IPS-18a (cell line): ENCODE measurements at regions not wholly inside any gene's neighbourhood (a gene's known extent, or its start where the extent isn't known, plus 50 kb on each side); places are given as distances from the start of the nearest gene placed in this dataset.

Source experiments
- H3K27ac ChIP-seq: one replicate; pipeline ENCODE4 v1.5.1; 2013; ENCODE audit warnings: low read length
- H3K27me3 ChIP-seq: one replicate; pipeline ENCODE4 v1.6.1; 2013; ENCODE audit warnings: mild to moderate bottlenecking, low read length; ENCODE audit not compliant: control insufficient read depth, insufficient read depth
- H3K36me3 ChIP-seq: one replicate; pipeline ENCODE4 v1.6.1; 2013; ENCODE audit warnings: low read depth, low read length; ENCODE audit not compliant: control insufficient read depth
- H3K4me1 ChIP-seq: one replicate; pipeline ENCODE4 v1.6.1; 2013; ENCODE audit warnings: low read depth, low read length; ENCODE audit not compliant: control insufficient read depth
- H3K4me3 ChIP-seq: one replicate; pipeline ENCODE4 v1.5.1; 2013; ENCODE audit warnings: low read length
- H3K9ac ChIP-seq: one replicate; pipeline ENCODE4 v1.6.1; 2013; ENCODE audit warnings: mild to moderate bottlenecking, low read length, moderate library complexity
- H3K9me3 ChIP-seq: one replicate; pipeline ENCODE4 v1.6.1; 2013; ENCODE audit warnings: low read depth, low read length; ENCODE audit not compliant: control insufficient read depth

- Histone ChIP-seq H3K9me3 (no peaks in the 10 kb centered on the region), H3K4me1 (no peaks in the 10 kb centered on the region), H3K27ac (no peak overlapping the region), H3K27me3 (no peaks in the 10 kb centered on the region), H3K4me3 (no peak overlapping the region), H3K9ac (no peak overlapping the region), H3K36me3 (no peaks in the 10 kb centered on the region)
Measured at GRCh38 chr13:23947893-23948292, 50.6 kb upstream of the C1QTNF9B start.

GRCh38 chr13:23949200-23949599, 51.9 kb upstream of the C1QTNF9B start:
- Histone ChIP-seq H3K27me3 (no peaks in the 10 kb centered on the region), H3K9ac (no peak overlapping the region), H3K27ac (no peak overlapping the region), H3K36me3 (no peaks in the 10 kb centered on the region), H3K4me1 (no peaks in the 10 kb centered on the region), H3K9me3 (no peaks in the 10 kb centered on the region), H3K4me3 (no peak overlapping the region)

DNA sequence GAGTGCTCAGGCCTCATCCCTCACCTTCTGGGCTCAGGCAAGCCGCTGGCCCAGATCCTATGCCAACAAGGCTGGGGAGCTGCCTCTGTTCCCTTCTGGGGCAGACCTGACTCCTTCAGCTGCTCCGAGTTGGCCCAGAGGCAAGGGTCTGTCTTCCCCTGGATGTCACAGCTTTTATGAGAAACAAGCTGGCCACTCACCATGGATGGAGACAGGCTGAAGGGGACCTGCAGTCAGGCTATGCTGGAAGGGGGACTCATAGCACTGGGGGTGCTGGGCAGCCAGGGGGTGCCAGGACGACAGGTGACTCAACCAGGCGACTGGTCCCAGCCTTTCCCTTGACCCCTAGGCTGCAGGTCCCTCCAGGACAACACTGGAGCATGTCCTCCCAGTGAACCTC, 52.4 kb upstream of the C1QTNF9B start:
- no peaks in the 10 kb centered on the region for H3K27me3 ChIP-seq
- H3K9ac ChIP-seq, result no peak overlapping the region
- no peaks in the 10 kb centered on the region for H3K4me1 ChIP-seq
- no peaks in the 10 kb centered on the region for H3K36me3 ChIP-seq
- no peaks in the 10 kb centered on the region for H3K9me3 ChIP-seq
- H3K27ac ChIP-seq, result no peak overlapping the region
- no peak overlapping the region for H3K4me3 ChIP-seq

DNA sequence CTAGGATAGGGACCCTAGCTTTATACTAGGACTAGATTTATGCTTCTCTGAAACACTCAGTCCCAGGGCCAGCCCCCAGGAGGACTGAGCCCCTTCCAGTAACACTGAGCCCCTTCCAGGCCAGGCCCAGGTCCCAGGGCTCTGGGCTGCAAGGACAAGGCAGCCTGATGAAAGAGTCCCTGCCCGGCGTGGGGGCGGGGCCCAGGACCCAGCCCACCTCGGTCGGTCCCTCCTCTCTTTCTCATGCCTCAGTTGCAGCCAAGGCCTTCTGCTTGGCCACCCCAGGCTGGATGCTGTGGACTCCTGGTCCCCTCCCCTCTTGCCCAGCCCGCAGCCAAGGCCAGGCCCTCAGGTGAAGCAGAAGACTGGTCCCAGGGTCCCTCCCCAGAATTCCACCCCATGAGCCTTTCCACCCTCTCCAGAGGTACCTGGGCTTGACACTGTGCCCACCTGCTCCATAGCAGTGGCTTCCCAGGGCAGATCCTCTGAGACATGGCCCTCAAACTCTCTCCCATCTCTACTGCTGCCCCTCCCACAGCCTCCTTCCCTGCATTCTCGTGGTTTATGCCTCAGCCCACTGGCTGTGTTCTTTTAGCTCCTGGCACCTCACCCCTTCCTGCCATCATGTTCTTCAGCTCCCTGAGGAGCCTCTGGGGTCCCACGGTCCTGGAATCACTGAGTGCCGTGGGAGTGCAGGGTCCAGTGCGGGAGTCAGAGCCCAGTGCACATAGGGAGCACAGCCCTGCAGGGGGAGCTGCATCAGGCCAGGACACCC, 53.6 kb upstream of the C1QTNF9B start:
- Histone ChIP-seq H3K9me3 (no peaks in the 10 kb centered on the region), H3K36me3 (no peaks in the 10 kb centered on the region), H3K9ac (no peak overlapping the region), H3K4me1 (no peaks in the 10 kb centered on the region), H3K27me3 (no peaks in the 10 kb centered on the region), H3K4me3 (no peak overlapping the region), H3K27ac (no peak overlapping the region)

- no peak overlapping the region for H3K27ac ChIP-seq
- H3K27me3 ChIP-seq, result no peaks in the 10 kb centered on the region
- H3K36me3 ChIP-seq, result no peaks in the 10 kb centered on the region
- no peak overlapping the region for H3K4me3 ChIP-seq
- no peaks in the 10 kb centered on the region for H3K9me3 ChIP-seq
- no peaks in the 10 kb centered on the region for H3K4me1 ChIP-seq
- no peak overlapping the region for H3K9ac ChIP-seq
Measured at GRCh38 chr13:23952796-23953195, 55.5 kb upstream of the C1QTNF9B start.

DNA sequence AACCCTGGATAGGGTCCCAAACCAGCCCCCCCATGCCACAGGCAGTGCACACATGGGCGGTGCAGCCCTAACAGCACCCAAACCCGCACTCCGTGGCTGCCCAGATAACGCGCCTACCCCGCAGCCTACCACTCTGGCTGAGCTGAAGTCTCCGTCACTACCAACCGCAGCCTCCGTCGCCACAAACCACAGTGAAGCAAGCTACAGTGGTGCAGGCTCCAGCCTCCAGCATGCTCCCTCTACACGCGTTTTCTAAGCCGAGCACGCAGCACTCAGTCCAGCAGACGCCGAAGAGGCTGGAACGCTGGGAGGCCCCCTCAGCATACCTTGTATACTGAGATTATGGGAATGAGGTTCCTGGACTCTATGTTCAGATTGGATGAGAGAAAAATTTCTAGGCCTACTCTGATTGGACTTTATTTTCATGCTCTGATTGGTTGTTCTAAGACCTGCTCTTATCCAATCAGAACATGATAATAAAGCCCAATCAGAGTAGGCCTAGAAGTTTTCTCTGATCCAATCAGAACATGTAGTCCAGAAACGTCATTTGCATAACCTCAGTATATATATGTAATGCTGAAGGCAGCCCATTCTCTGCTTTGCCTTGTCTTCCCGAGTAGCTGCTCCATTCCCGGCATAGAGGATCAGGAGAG, 56.7 kb upstream of the C1QTNF9B start:
- Histone ChIP-seq H3K27ac (no peak overlapping the region), H3K36me3 (no peaks in the 10 kb centered on the region), H3K4me3 (no peak overlapping the region), H3K9me3 (no peaks in the 10 kb centered on the region), H3K4me1 (no peaks in the 10 kb centered on the region), H3K27me3 (no peaks in the 10 kb centered on the region), H3K9ac (no peak overlapping the region)

GRCh38 chr13:23955064-23955463, 57.8 kb upstream of the C1QTNF9B start:
- Histone ChIP-seq H3K4me3 (no peak overlapping the region), H3K27ac (no peak overlapping the region), H3K9ac (no peak overlapping the region), H3K27me3 (no peaks in the 10 kb centered on the region), H3K9me3 (no peaks in the 10 kb centered on the region), H3K4me1 (no peaks in the 10 kb centered on the region), H3K36me3 (no peaks in the 10 kb centered on the region)

GRCh38 chr13:23956106-23956505, 58.8 kb upstream of the C1QTNF9B start:
- H3K9me3 ChIP-seq, result no peaks in the 10 kb centered on the region
- no peak overlapping the region for H3K27ac ChIP-seq
- H3K4me1 ChIP-seq, result no peaks in the 10 kb centered on the region
- H3K36me3 ChIP-seq, result no peaks in the 10 kb centered on the region
- H3K27me3 ChIP-seq, result no peaks in the 10 kb centered on the region
- H3K4me3 ChIP-seq, result no peak overlapping the region
- H3K9ac ChIP-seq, result no peak overlapping the region

DNA sequence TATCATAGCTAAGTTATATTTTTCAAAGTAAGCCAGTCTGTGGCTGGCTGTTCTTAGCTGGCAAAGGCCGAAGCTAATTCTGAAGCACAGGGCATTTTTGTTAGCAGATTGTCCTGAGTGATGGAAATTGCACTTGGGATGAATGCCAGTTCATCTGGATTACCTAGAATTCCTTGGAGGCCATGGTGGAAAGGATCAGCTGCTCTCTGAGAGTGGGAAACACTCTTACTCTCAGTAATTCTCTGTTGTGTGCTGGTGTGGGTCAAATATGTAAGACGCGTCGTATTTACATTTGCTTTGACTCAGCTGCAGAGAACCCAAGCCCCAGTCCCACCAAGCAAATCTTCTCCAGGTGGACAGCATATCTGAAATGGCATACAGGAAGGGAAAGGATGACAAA, 60.7 kb upstream of the C1QTNF9B start:
- H3K4me3 ChIP-seq, result no peak overlapping the region
- H3K27ac ChIP-seq, result no peak overlapping the region
- H3K27me3 ChIP-seq, result no peaks in the 10 kb centered on the region
- no peaks in the 10 kb centered on the region for H3K36me3 ChIP-seq
- no peak overlapping the region for H3K9ac ChIP-seq
- no peaks in the 10 kb centered on the region for H3K4me1 ChIP-seq
- no peaks in the 10 kb centered on the region for H3K9me3 ChIP-seq

- no peak overlapping the region for H3K9ac ChIP-seq
- no peaks in the 10 kb centered on the region for H3K27me3 ChIP-seq
- no peaks in the 10 kb centered on the region for H3K36me3 ChIP-seq
- H3K4me3 ChIP-seq, result no peak overlapping the region
- H3K4me1 ChIP-seq, result no peaks in the 10 kb centered on the region
- H3K9me3 ChIP-seq, result no peaks in the 10 kb centered on the region
- no peak overlapping the region for H3K27ac ChIP-seq
Measured at GRCh38 chr13:23959231-23959862, 62.0 kb upstream of the C1QTNF9B start.

GRCh38 chr13:23960566-23961156, 63.4 kb upstream of the C1QTNF9B start:
- Histone ChIP-seq H3K9ac (no peak overlapping the region), H3K36me3 (no peaks in the 10 kb centered on the region), H3K27me3 (no peaks in the 10 kb centered on the region), H3K9me3 (no peaks in the 10 kb centered on the region), H3K27ac (no peak overlapping the region), H3K4me3 (no peak overlapping the region), H3K4me1 (no peaks in the 10 kb centered on the region)
